Esophagus squamous epithelium (tissue), 5 donors: ENCODE measurements at regions not wholly inside any gene's neighbourhood (a gene's known extent, or its start where the extent isn't known, plus 50 kb on each side); places are given as distances from the start of the nearest gene placed in this dataset.

Source experiments
- DNase-seq: peaks from one replicate; lab custom pipeline; 2025; lab: John Stamatoyannopoulos, UW
- H3K27ac ChIP-seq, 4 donors: fragments of 200-600 bp; sonication (generic); one replicate each; pipeline ENCODE4 v1.5.1; 2016 to 2019; ENCODE audit warnings: mild to moderate bottlenecking in 1 of 4
- H3K27me3 ChIP-seq, 4 donors: fragments of 200-600 bp; sonication (generic); 1 replicate in 3 of 4; 2 replicates in 1 of 4; pipeline versions ENCODE4 v1.5.1 to v1.6.0; 2017 to 2021; ENCODE audit warnings: antibody characterized with exemption in 1 of 4
- H3K36me3 ChIP-seq, 3 donors: fragments of 200-600 bp; sonication (generic); one replicate each; pipeline ENCODE4 v1.5.1; 2016 to 2019
- H3K4me1 ChIP-seq, 3 donors: fragments of 200-600 bp; sonication (generic); one replicate each; pipeline ENCODE4 v1.5.1; 2017 to 2019
- H3K4me3 ChIP-seq, 4 donors: fragments of 200-600 bp; sonication (generic); 1 replicate in 3 of 4; 2 replicates in 1 of 4; pipeline ENCODE4 v1.5.1; 2016 to 2019; ENCODE audit warnings: mild to moderate bottlenecking in 2 of 4, moderate library complexity in 1 of 4
- H3K9me3 ChIP-seq, 3 donors: fragments of 200-600 bp; sonication (generic); one replicate each; pipeline ENCODE4 v1.5.1; 2016 to 2019
- CTCF ChIP-seq, 6 experiments: fragments of 450-650 bp in 4 of 6; fragments of 200-600 bp in 2 of 6; sonication (generic) in 2 of 6; IDR thresholded peaks; one replicate each; pipeline ENCODE4 v1.5.1; 2016 to 2019; ENCODE audit warnings: antibody characterized with exemption in 6 of 6, mild to moderate bottlenecking in 4 of 6, moderate library complexity in 4 of 6
- POLR2A ChIP-seq, 4 donors: fragments of 450-650 bp; IDR thresholded peaks; one replicate each; pipeline ENCODE4 v1.6.1; 2017; ENCODE audit warnings: antibody characterized with exemption in 4 of 4, mild to moderate bottlenecking in 4 of 4, moderate library complexity in 3 of 4
- WGBS, 2 donors: methylation state at CpG; one replicate each; pipeline ENCODE4 v1.1.5; 2018; 5-methylcytosine and 5-hydroxymethylcytosine counted together
- intact Hi-C: fragments of 100-400 bp; cut with DNase I; formaldehyde crosslinking; loops from one replicate; pipeline ENCODE4 v1.15.0; 2022
- donor health status: DM: yes; HTN: yes; CAD: no.

GRCh38 chr6:77341058-77341986, 122.0 kb downstream of the HTR1B start:
- Histone ChIP-seq H3K4me3 (no peak overlapping the region), H3K4me1 (no peaks in the 10 kb centered on the region), H3K27me3 (no peaks in the 10 kb centered on the region), H3K27ac (no peak overlapping the region), H3K36me3 (no peaks in the 10 kb centered on the region), H3K9me3 (no peaks in the 10 kb centered on the region)
- intact Hi-C loops = no loop called here
- no peak for TF ChIP-seq POLR2A (IDR thresholded peaks at IDR 0.05)
- no peak for TF ChIP-seq CTCF (IDR thresholded peaks at IDR 0.05)
- DNase-seq = no peak
- WGBS, 2 donors = 51 to 70% methylated on average over 3 of the region's 4 CpGs

- 35 to 64% methylated on average over 3 to 4 of the region's 4 CpGs for WGBS, 2 donors
- intact Hi-C loops = no loop called here
- Histone ChIP-seq H3K4me3 (no peak overlapping the region), H3K36me3 (no peaks in the 10 kb centered on the region), H3K4me1 (no peaks in the 10 kb centered on the region), H3K9me3 (no peaks in the 10 kb centered on the region), H3K27me3 (no peaks in the 10 kb centered on the region), H3K27ac (no peak overlapping the region)
- DNase-seq = no peak
- TF ChIP-seq CTCF (IDR thresholded peaks at IDR 0.05) (no peak), POLR2A (IDR thresholded peaks at IDR 0.05) (no peak)
Observed at GRCh38 chr6:77340331-77340730, 123.0 kb downstream of the HTR1B start.

- no peak overlapping the region for H3K27ac ChIP-seq
- no peaks in the 10 kb centered on the region for H3K36me3 ChIP-seq
- TF ChIP-seq CTCF (IDR thresholded peaks at IDR 0.05) (no peak), POLR2A (IDR thresholded peaks at IDR 0.05) (no peak)
- no peak overlapping the region for H3K4me3 ChIP-seq
- intact Hi-C loops = no loop called here
- no peak for DNase-seq
- no peaks in the 10 kb centered on the region for H3K9me3 ChIP-seq
- no peaks in the 10 kb centered on the region for H3K4me1 ChIP-seq
- WGBS, 2 donors = 73% methylated on average over 2 of the region's 2 CpGs; no CpG with 5 or more reads in 1 of the 2 donors
- H3K27me3 ChIP-seq = no peaks in the 10 kb centered on the region
Observed at GRCh38 chr6:77339926-77340325, 123.4 kb downstream of the HTR1B start.

- no peaks in the 10 kb centered on the region for H3K36me3 ChIP-seq
- no peaks in the 10 kb centered on the region for H3K27me3 ChIP-seq
- no peak overlapping the region for H3K27ac ChIP-seq
- no peak for DNase-seq
- TF ChIP-seq CTCF (IDR thresholded peaks at IDR 0.05) = no peak
- TF ChIP-seq POLR2A (IDR thresholded peaks at IDR 0.05) = no peak
- H3K4me3 ChIP-seq = no peak overlapping the region
- H3K4me1 ChIP-seq = no peaks in the 10 kb centered on the region
- intact Hi-C loops = no loop called here
- peaks cover 0 to 17% (median 11%) of the 10 kb centered on the region in 3 donors for H3K9me3 ChIP-seq
Observed at GRCh38 chr6:77337392-77337791, 125.9 kb downstream of the HTR1B start.

- no peaks in the 10 kb centered on the region for H3K36me3 ChIP-seq
- no peaks in the 10 kb centered on the region for H3K27me3 ChIP-seq
- H3K4me3 ChIP-seq = no peak overlapping the region
- intact Hi-C loops = no loop called here
- no peaks in the 10 kb centered on the region for H3K4me1 ChIP-seq
- TF ChIP-seq POLR2A (IDR thresholded peaks at IDR 0.05) (no peak), CTCF (IDR thresholded peaks at IDR 0.05) (no peak)
- H3K27ac ChIP-seq = no peak overlapping the region
- H3K9me3 ChIP-seq = peaks cover 0 to 17% (median 11%) of the 10 kb centered on the region in 3 donors
- DNase-seq = no peak
- WGBS, 2 donors = 33 to 92% methylated on average over 1 to 2 of the region's 3 CpGs
Observed at GRCh38 chr6:77334093-77334492, 129.2 kb downstream of the HTR1B start.
